HEK293T (cell line): ENCODE measurements at regions not wholly inside any gene's neighbourhood (a gene's known extent, or its start where the extent isn't known, plus 50 kb on each side); places are given as distances from the start of the nearest gene placed in this dataset.

Experiments used
- CTCF ChIA-PET: fragments of 350-600 bp; formaldehyde crosslinking; extraction: SDS; loops from one replicate; lab custom pipeline; 2021; ENCODE audit warnings: antibody characterized with exemption, inconsistent platforms; lab: Yijun Ruan, JAX
- POLR2A ChIA-PET: fragments of 350-600 bp; formaldehyde crosslinking; extraction: SDS; loops from one replicate; lab custom pipeline; 2020; ENCODE audit warnings: antibody characterized with exemption, inconsistent platforms; lab: Yijun Ruan, JAX
- DNase-seq: peaks from one replicate; pipeline ENCODE4 v3.0.0; 2012; ENCODE audit warnings: mixed read lengths; ENCODE audit errors: extremely low spot score
- ARNT ChIP-seq: fragments of 450-650 bp; IDR thresholded peaks from 2 replicates; pipeline ENCODE4 v1.6.1; 2017; ENCODE audit warnings: mild to moderate bottlenecking
- BHLHE40 ChIP-seq: fragments of 450-650 bp; IDR thresholded peaks from 2 replicates; pipeline ENCODE4 v1.6.1; 2016; ENCODE audit warnings: mild to moderate bottlenecking, moderate library complexity, borderline replicate concordance
- CTBP1 ChIP-seq: fragments of 450-650 bp; IDR thresholded peaks from 2 replicates; pipeline ENCODE4 v1.6.1; 2016; ENCODE audit warnings: borderline replicate concordance
- ELF4 ChIP-seq: fragments of 450-650 bp; IDR thresholded peaks from 2 replicates; pipeline ENCODE4 v1.6.1; 2017; ENCODE audit warnings: antibody characterized with exemption
- FOXA1 ChIP-seq: fragments of 450-650 bp; IDR thresholded peaks from 2 replicates; pipeline ENCODE4 v1.6.1; 2016; ENCODE audit warnings: mild to moderate bottlenecking
- FOXK2 ChIP-seq: fragments of 450-650 bp; IDR thresholded peaks from 2 replicates; pipeline ENCODE4 v1.6.1; 2016; ENCODE audit warnings: mild to moderate bottlenecking
- FOXM1 ChIP-seq: fragments of 450-650 bp; IDR thresholded peaks from 2 replicates; pipeline ENCODE4 v1.6.1; 2017; ENCODE audit warnings: mild to moderate bottlenecking, borderline replicate concordance
- HDGF ChIP-seq: fragments of 450-650 bp; IDR thresholded peaks from 2 replicates; pipeline ENCODE4 v1.6.1; 2017; ENCODE audit warnings: antibody characterized with exemption, borderline replicate concordance
- L3MBTL2 ChIP-seq: fragments of 450-650 bp; conservative IDR thresholded peaks from 2 replicates; pipeline ENCODE4 v1.6.1; 2016; ENCODE audit warnings: mild to moderate bottlenecking
- LEF1 ChIP-seq: fragments of 450-650 bp; IDR thresholded peaks from 2 replicates; pipeline ENCODE4 v1.6.1; 2017; ENCODE audit warnings: mild to moderate bottlenecking, borderline replicate concordance
- NFRKB ChIP-seq: fragments of 450-650 bp; IDR thresholded peaks from 2 replicates; pipeline ENCODE4 v1.6.1; 2016; ENCODE audit warnings: mild to moderate bottlenecking, moderate library complexity
- SP1 ChIP-seq: fragments of 450-650 bp; IDR thresholded peaks from 2 replicates; pipeline ENCODE4 v1.6.1; 2017
- SUZ12 ChIP-seq: fragments of 450-650 bp; IDR thresholded peaks from 2 replicates; pipeline ENCODE4 v1.6.1; 2016; ENCODE audit warnings: mild to moderate bottlenecking
- TARDBP ChIP-seq: fragments of 450-650 bp; IDR thresholded peaks from 2 replicates; pipeline ENCODE4 v1.6.1; 2016
- ZNF384 ChIP-seq: fragments of 450-650 bp; IDR thresholded peaks from 2 replicates; pipeline ENCODE4 v1.6.1; 2016
- TF ChIP-seq, protein P1 (sequence below): fragments of 450-650 bp; IDR thresholded peaks from 2 replicates; pipeline ENCODE4 v1.6.1; 2016

GRCh38 chr9:129395633-129396364, 217.7 kb upstream of the IER5L start:
- no peak for DNase-seq
- CTCF ChIA-PET: interaction anchor here (0.6 kb wide), 1 partner anchor 264 kb away, joined by 4 read pairs; no protein-coding TSS in a partner anchor
- TF ChIP-seq, protein P1, sequence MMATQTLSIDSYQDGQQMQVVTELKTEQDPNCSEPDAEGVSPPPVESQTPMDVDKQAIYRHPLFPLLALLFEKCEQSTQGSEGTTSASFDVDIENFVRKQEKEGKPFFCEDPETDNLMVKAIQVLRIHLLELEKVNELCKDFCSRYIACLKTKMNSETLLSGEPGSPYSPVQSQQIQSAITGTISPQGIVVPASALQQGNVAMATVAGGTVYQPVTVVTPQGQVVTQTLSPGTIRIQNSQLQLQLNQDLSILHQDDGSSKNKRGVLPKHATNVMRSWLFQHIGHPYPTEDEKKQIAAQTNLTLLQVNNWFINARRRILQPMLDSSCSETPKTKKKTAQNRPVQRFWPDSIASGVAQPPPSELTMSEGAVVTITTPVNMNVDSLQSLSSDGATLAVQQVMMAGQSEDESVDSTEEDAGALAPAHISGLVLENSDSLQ: no peak
- TF ChIP-seq NFRKB (no peak), ARNT (no peak), FOXK2 (no peak), ZNF384 (no peak)
- POLR2A ChIA-PET: no interaction called here

GRCh38 chr9:129394886-129395279, 216.8 kb upstream of the IER5L start:
- ChIA-PET POLR2A (no interaction called here), CTCF (no interaction called here)
- no peak for DNase-seq
- no peak for TF ChIP-seq NFRKB
- TF ChIP-seq SUZ12: no peak
- TF ChIP-seq TARDBP: no peak
- no peak for TF ChIP-seq ARNT
- no peak for TF ChIP-seq FOXM1
- TF ChIP-seq L3MBTL2: no peak
- TF ChIP-seq BHLHE40: no peak
- no peak for TF ChIP-seq HDGF
- TF ChIP-seq CTBP1: no peak
- no peak for TF ChIP-seq LEF1
- no peak for TF ChIP-seq FOXA1

- no peak for TF ChIP-seq FOXK2
- TF ChIP-seq NFRKB: no peak
- no peak for TF ChIP-seq L3MBTL2
- no peak for TF ChIP-seq ARNT
- TF ChIP-seq ZNF384: no peak
- TF ChIP-seq SUZ12: no peak
- TF ChIP-seq, protein P1: no peak
- no peak for TF ChIP-seq TARDBP
- no peak for TF ChIP-seq FOXM1
- no peak for TF ChIP-seq CTBP1
- TF ChIP-seq FOXA1: no peak
- TF ChIP-seq LEF1: no peak
- TF ChIP-seq BHLHE40: no peak
- no peak for TF ChIP-seq SP1
- TF ChIP-seq HDGF: no peak
- no peak for TF ChIP-seq ELF4
- POLR2A ChIA-PET: no interaction called here
- no peak for DNase-seq
- CTCF ChIA-PET: no interaction called here
These were observed 216.2 kb upstream of the IER5L start for GRCh38 chr9:129394061-129394885.

- ChIA-PET POLR2A (no interaction called here), CTCF (no interaction called here)
- DNase-seq: no peak
- TF ChIP-seq L3MBTL2 (no peak), SUZ12 (no peak), ZNF384 (no peak), SP1 (no peak)
These were observed 215.0 kb upstream of the IER5L start for GRCh38 chr9:129393064-129393463.

- TF ChIP-seq L3MBTL2: no peak
- TF ChIP-seq NFRKB: no peak
- TF ChIP-seq LEF1: no peak
- TF ChIP-seq HDGF: no peak
- no peak for TF ChIP-seq ELF4
- TF ChIP-seq, protein P1: no peak
- no peak for TF ChIP-seq SUZ12
- no peak for TF ChIP-seq ARNT
- TF ChIP-seq ZNF384: no peak
- TF ChIP-seq FOXA1: no peak
- TF ChIP-seq FOXK2: no peak
- no peak for TF ChIP-seq BHLHE40
- no peak for TF ChIP-seq FOXM1
- TF ChIP-seq TARDBP: no peak
- no peak for TF ChIP-seq CTBP1
- POLR2A ChIA-PET: no interaction called here
- DNase-seq: no peak
- CTCF ChIA-PET: no interaction called here
These were observed 214.1 kb upstream of the IER5L start for GRCh38 chr9:129392093-129392541.

DNA sequence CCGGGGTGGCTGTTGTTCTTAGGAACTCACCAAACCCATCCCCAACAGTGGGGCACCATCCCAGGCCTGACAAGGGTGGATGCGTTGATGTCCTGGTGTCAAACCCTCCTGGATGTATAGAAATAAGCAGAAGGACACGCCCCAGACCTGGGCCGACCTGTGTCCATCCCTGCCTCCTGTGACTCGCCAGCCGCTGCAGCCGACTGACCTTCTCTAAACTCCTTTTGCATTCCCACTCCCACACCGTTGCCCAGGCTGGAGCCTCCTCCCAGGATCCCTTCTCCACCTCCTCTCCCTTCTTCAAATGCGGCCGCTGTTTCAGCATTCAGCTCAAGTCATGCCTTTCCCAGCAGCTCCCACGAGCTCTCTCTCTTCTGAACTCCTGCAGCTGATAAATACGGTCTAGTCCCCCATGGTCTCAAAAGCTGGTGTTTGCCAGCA, 213.2 kb upstream of the IER5L start:
- TF ChIP-seq CTBP1 (no peak), TARDBP (no peak), HDGF (no peak), L3MBTL2 (no peak), SUZ12 (no peak), FOXM1 (no peak), SP1 (no peak), ARNT (no peak), ELF4 (no peak), BHLHE40 (no peak), NFRKB (no peak), ZNF384 (no peak), LEF1 (no peak)
- CTCF ChIA-PET: no interaction called here
- no peak for DNase-seq
- POLR2A ChIA-PET: no interaction called here
